Heart right ventricle (tissue), 16 donors: ENCODE measurements at regions not wholly inside any gene's neighbourhood (a gene's known extent, or its start where the extent isn't known, plus 50 kb on each side); places are given as distances from the start of the nearest gene placed in this dataset.

Source experiments
- ATAC-seq, 8 donors: fragments of 200-7000 bp; cut with Tn5 transposase; one replicate each; pipeline ENCODE4 v1.9.1; 2020; ENCODE audit warnings: mild to moderate bottlenecking in 8 of 8, moderate library complexity in 8 of 8, moderate number of reproducible peaks in 1 of 8
- DNase-seq, 2 donors: peaks; one replicate each; pipeline ENCODE4 v3.0.0-alpha.2; 2020
- H3K27ac ChIP-seq, 10 donors: fragments of 200-600 bp; sonication (generic) in 2 of 10; one replicate each; pipeline versions ENCODE4 v1.5.0 to v1.8.0; 2020 to 2022; ENCODE audit warnings: mild to moderate bottlenecking in 3 of 10
- H3K27me3 ChIP-seq, 7 donors: fragments of 200-600 bp; one replicate each; pipeline ENCODE4 v1.8.0; 2021 to 2022; ENCODE audit warnings: mild to moderate bottlenecking in 2 of 7
- H3K36me3 ChIP-seq, 9 donors: fragments of 200-600 bp; sonication (generic) in 1 of 9; one replicate each; pipeline versions ENCODE4 v1.5.0 to v1.8.0; 2020 to 2022; ENCODE audit warnings: mild to moderate bottlenecking in 2 of 9
- H3K4me1 ChIP-seq, 9 donors: fragments of 200-600 bp; sonication (generic) in 1 of 9; one replicate each; pipeline versions ENCODE4 v1.5.0 to v1.8.0; 2020 to 2022; ENCODE audit warnings: mild to moderate bottlenecking in 4 of 9
- H3K4me3 ChIP-seq, 10 donors: fragments of 200-600 bp; sonication (generic) in 2 of 10; one replicate each; pipeline versions ENCODE4 v1.5.0 to v1.8.0; 2020 to 2022; ENCODE audit warnings: mild to moderate bottlenecking in 7 of 10, moderate library complexity in 2 of 10
- H3K9me3 ChIP-seq, 11 donors: fragments of 200-600 bp in 10 of 11; sonication (generic) in 2 of 11; one replicate each; pipeline versions ENCODE4 v1.5.0 to v1.8.0; 2013 to 2022; ENCODE audit warnings: mild to moderate bottlenecking in 2 of 11, control low read depth in 1 of 11, moderate library complexity in 1 of 11
- WGBS, 2 donors: extraction: QIAGEN DNeasy Blood & Tissue Kit; methylation state at CpG; one replicate each; pipeline ENCODE4 v1.1.7; 2013; ENCODE audit warnings: inconsistent platforms in 1 of 2; 5-methylcytosine and 5-hydroxymethylcytosine counted together
- intact Hi-C, 10 donors: fragments of 100-400 bp; cut with DNase I; formaldehyde crosslinking; loops; one replicate each; pipeline versions ENCODE4 v1.11.1 to v1.14.2; 2022
- TF ChIP-seq, protein P1 (sequence below), 9 donors: fragments of 200-600 bp; sonication (generic) in 2 of 9; IDR thresholded peaks; one replicate each; pipeline versions ENCODE4 v1.5.0 to v1.8.0; 2021 to 2022; ENCODE audit warnings: antibody characterized with exemption in 9 of 9, mild to moderate bottlenecking in 5 of 9, moderate library complexity in 1 of 9
- donor health status: Arrhythmogenic right ventricular cardiomyopathy.
- donor health status: ischemic (EF 13 %, LVEDD 7.1; RV severe dilation, severe dysfunction).
- donor health status: healthy with polysubstance abuse.
- donor health status: DM: no; HTN: yes; CAD: no.
- donor health status: DM: no; HTN: no; CAD: no.
- donor health status: ischemic (EF 25% LVEDD 6.9; RV normal size, moderate dysfunction).
- donor health status: ischemic (EF 25% LVEDD 5.7; RV mildly dilated, moderate dysfunction).
- donor health status: healthy.
- donor health status: DM: yes; HTN: yes; CAD: no.
- donor health status: Ischemic cardiomyopathy.
- donor health status: ischemic (EF 35%, LVEDD 5.7; RV mildly dilated, moderate dysfunction).
- donor health status: nonischemic (EF 11% LVEDD 7.7; RV severe dilation, severe dysfunction).
- donor health status: DM: yes; HTN: yes; CAD: no.
- donor health status: PGD.
- donor health status: ischemic (EF 29% LVEDD 5.4; RV normal size, mild dysfunction).
- donor health status: nonischemic (EF 23%, LVEDD 6.1; RV moderate dilation, normal function).

DNA sequence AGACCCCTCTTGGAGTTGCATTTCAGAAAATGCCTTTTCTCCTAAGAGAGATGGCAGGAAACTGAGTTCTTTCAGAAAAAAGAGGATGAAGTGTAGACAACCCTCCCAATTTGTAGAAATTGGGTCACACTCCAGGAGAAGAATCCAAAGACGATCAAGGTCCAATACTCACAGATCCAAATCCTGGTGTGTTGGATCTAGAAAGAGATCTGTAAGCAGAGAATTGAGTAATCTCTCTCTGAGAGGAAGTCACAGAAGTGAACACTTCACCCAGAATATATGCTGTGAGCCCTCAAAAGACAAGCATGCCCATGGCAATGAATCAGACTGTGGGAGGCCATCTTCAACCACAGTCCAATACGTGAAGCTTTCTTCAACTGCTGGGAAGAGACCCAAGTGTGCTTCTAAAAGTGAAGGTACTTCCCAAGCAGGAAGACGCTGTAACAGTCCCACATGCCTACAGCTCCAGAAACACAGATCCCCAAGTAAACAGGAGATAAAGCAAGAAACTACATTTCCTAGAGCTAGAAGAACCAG lies 182.7 kb downstream of the SMC2 start:
- Histone ChIP-seq H3K27me3 (no peaks in the 10 kb centered on the region), H3K36me3 (no peaks in the 10 kb centered on the region), H3K9me3 (no peaks in the 10 kb centered on the region), H3K27ac (no peak overlapping the region), H3K4me3 (no peak overlapping the region), H3K4me1 (no peaks in the 10 kb centered on the region)
- TF ChIP-seq, protein P1, sequence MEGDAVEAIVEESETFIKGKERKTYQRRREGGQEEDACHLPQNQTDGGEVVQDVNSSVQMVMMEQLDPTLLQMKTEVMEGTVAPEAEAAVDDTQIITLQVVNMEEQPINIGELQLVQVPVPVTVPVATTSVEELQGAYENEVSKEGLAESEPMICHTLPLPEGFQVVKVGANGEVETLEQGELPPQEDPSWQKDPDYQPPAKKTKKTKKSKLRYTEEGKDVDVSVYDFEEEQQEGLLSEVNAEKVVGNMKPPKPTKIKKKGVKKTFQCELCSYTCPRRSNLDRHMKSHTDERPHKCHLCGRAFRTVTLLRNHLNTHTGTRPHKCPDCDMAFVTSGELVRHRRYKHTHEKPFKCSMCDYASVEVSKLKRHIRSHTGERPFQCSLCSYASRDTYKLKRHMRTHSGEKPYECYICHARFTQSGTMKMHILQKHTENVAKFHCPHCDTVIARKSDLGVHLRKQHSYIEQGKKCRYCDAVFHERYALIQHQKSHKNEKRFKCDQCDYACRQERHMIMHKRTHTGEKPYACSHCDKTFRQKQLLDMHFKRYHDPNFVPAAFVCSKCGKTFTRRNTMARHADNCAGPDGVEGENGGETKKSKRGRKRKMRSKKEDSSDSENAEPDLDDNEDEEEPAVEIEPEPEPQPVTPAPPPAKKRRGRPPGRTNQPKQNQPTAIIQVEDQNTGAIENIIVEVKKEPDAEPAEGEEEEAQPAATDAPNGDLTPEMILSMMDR (IDR thresholded peaks at IDR 0.05), result no peak
- ATAC-seq (no peak), DNase-seq (no peak)
- 78 to 80% methylated on average over 3 of the region's 3 CpGs for WGBS, 2 donors
- intact Hi-C loops, result no loop called here

DNA sequence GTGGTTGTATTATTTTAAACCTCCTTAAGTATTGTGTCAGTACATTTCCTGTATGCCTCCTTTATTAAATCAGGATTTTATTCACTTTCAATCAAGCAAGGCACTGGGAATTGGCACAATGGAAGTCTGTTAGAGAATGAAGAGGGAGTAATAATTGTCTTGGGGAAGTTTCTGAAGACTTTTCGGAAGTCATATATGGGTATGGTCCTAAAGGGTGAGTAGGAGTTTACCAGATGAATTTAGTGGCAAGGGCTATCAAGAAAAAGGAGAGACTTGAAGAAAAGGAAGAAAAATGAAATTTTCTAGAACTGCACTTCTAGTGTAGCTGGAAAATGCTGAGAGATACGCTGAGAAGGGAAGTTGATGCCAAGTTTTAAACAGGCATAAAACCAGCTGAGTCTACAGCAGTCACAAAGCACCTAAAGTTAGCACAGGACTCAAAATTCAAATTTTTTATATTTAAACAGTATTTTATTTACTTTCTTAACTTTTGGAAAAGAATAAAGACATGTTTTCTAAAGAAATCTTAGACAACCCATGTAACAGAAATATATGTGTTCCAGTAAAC lies 184.9 kb downstream of the SMC2 start:
- intact Hi-C loops, result no loop called here
- Histone ChIP-seq H3K27ac (no peak overlapping the region), H3K36me3 (no peaks in the 10 kb centered on the region), H3K4me1 (no peaks in the 10 kb centered on the region), H3K9me3 (no peaks in the 10 kb centered on the region), H3K4me3 (no peak overlapping the region), H3K27me3 (no peaks in the 10 kb centered on the region)
- 59 to 69% methylated on average over 2 of the region's 2 CpGs for WGBS, 2 donors
- no peak for ATAC-seq
- TF ChIP-seq, protein P1 (IDR thresholded peaks at IDR 0.05), result no peak
- no peak for DNase-seq

- TF ChIP-seq, protein P1 (IDR thresholded peaks at IDR 0.05), result no peak
- no peak for DNase-seq
- no peak for ATAC-seq
- intact Hi-C loops, result no loop called here
- Histone ChIP-seq H3K4me3 (no peak overlapping the region), H3K36me3 (no peaks in the 10 kb centered on the region), H3K4me1 (no peaks in the 10 kb centered on the region), H3K27ac (no peak overlapping the region), H3K9me3 (no peaks in the 10 kb centered on the region), H3K27me3 (no peaks in the 10 kb centered on the region)
- WGBS, 2 donors, result 36 to 52% methylated on average over 2 of the region's 2 CpGs
Observed at GRCh38 chr9:104279535-104280177, 185.5 kb downstream of the SMC2 start.

DNA sequence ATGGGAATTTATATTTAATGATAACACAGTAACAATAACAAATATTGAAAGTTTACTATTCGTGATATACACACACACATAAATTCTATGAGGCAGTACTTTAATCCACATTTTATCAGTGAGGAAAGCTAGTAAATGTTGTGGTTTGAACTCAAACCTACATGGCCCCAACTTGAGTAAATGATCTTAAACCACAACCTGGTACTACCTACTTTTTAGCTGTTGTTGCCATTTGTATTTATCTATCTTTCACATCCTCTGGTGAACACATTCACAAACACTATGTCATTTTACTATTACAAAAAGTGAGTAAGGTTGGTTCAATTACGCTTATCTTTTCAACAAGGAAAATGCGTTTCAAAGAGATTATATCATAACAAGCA lies 186.1 kb downstream of the SMC2 start:
- intact Hi-C loops, result no loop called here
- ATAC-seq (no peak), DNase-seq (no peak)
- Histone ChIP-seq H3K36me3 (no peaks in the 10 kb centered on the region), H3K4me3 (no peak overlapping the region), H3K4me1 (no peaks in the 10 kb centered on the region), H3K9me3 (no peaks in the 10 kb centered on the region), H3K27me3 (no peaks in the 10 kb centered on the region), H3K27ac (no peak overlapping the region)
- TF ChIP-seq, protein P1 (IDR thresholded peaks at IDR 0.05), result no peak
- WGBS, 2 donors, result 65 to 72% methylated on average over 3 of the region's 3 CpGs
